ENCODE measurements at regions not wholly inside any gene's neighbourhood (a gene's known extent, or its start where the extent isn't known, plus 50 kb on each side); places are given as distances from the start of the nearest gene placed in this dataset.

- H3K9ac ChIP-seq (ENCODE audit: insufficient read depth, low read depth, low read length): no peak overlapping the region
- no peak overlapping the region for H3K4me3 ChIP-seq (replicated peaks in 1 of 3; ENCODE audit: insufficient read depth in 1 of 3, low read depth in 2 of 3, low read length in 3 of 3)
- intact Hi-C loops (cut with micrococcal nuclease; ENCODE audit: unreplicated experiment): no loop called here
- TF ChIP-seq ZNF512 (CRISPR knock-in tag; IDR thresholded peaks at IDR 0.05): no peak
- no peak for TF ChIP-seq PPARG (CRISPR knock-in tag; conservative IDR thresholded peaks at IDR 0.05)
- no peak for TF ChIP-seq ERF (CRISPR knock-in tag; IDR thresholded peaks at IDR 0.05)
- TF ChIP-seq MAFF (IDR thresholded peaks at IDR 0.05; ENCODE audit: low read depth, low read length): no peak
- TF ChIP-seq ZNF224 (CRISPR knock-in tag; IDR thresholded peaks at IDR 0.05): no peak
- TF ChIP-seq PBX3 (CRISPR knock-in tag; IDR thresholded peaks at IDR 0.05; ENCODE audit: borderline replicate concordance): no peak
- no peak for TF ChIP-seq FOXO1 (CRISPR knock-in tag; IDR thresholded peaks at IDR 0.05)
- no peak for TF ChIP-seq TCF7 (IDR thresholded peaks at IDR 0.05; ENCODE audit: low read depth)
- TF ChIP-seq ZNF333 (CRISPR knock-in tag; IDR thresholded peaks at IDR 0.05; ENCODE audit: borderline replicate concordance): no peak
- no peak for TF ChIP-seq POLR2G (IDR thresholded peaks at IDR 0.05; ENCODE audit: low read depth, low read length)
- no peak for TF ChIP-seq HNRNPK (IDR thresholded peaks at IDR 0.05; ENCODE audit: low read depth, low read length, poor library complexity, severe bottlenecking)
- no peak for TF ChIP-seq RNF2 (conservative IDR thresholded peaks at IDR 0.05; ENCODE audit: low read depth)
- TF ChIP-seq ZNF747 (CRISPR knock-in tag; IDR thresholded peaks at IDR 0.05; ENCODE audit: borderline replicate concordance): no peak
- no peak for TF ChIP-seq ZNF296 (CRISPR knock-in tag; conservative IDR thresholded peaks at IDR 0.05)
- no peak for TF ChIP-seq BRF2 (CRISPR knock-in tag; IDR thresholded peaks at IDR 0.05)
- TF ChIP-seq SATB2 (CRISPR knock-in tag; IDR thresholded peaks at IDR 0.05): no peak
- no peak for TF ChIP-seq CENPBD1 (CRISPR knock-in tag; IDR thresholded peaks at IDR 0.05; ENCODE audit: borderline replicate concordance, low read depth)
- FAIRE-seq (no peak), DNase-seq (ENCODE audit: low spot score) (no peak), ATAC-seq (no peak)
- no peaks in the 10 kb centered on the region for H3K9me3 ChIP-seq (ENCODE audit: low read length)
- H3K4me1 ChIP-seq (ENCODE audit: insufficient read depth, low read length): no peaks in the 10 kb centered on the region
- ChIA-PET POLR2A (no interaction called here), CTCF (ENCODE audit: low intra/inter-chr PET ratio, low total read pairs) (no interaction called here)
- in situ Hi-C loops (cut with HindIII; ENCODE audit: extremely low pct_ligation_motif_present, low pct_unique_long_range_greater_than_20kb): no loop called here
- no peaks in the 10 kb centered on the region for H3K36me3 ChIP-seq (replicated peaks in 1 of 2; ENCODE audit: control insufficient read depth in 1 of 2, insufficient read depth in 2 of 2, low read length in 2 of 2)
- H3K79me2 ChIP-seq (ENCODE audit: insufficient read depth, low read length): no peaks in the 10 kb centered on the region
- H3K27ac ChIP-seq (ENCODE audit: extremely low read length, insufficient read depth, low read length): no peak overlapping the region
- no peak overlapping the region for H3K4me2 ChIP-seq (ENCODE audit: low read depth, low read length)
- BruUV-seq (replicated peaks): no TSS peak
- H3K27me3 ChIP-seq (ENCODE audit: control insufficient read depth in 1 of 2, insufficient read depth in 2 of 2, low read length in 2 of 2): no peaks in the 10 kb centered on the region; a peak in 1 of 5 replicates
- no peak overlapping the region for H2AFZ ChIP-seq (ENCODE audit: low read length)
- no peaks in the 10 kb centered on the region for H4K20me1 ChIP-seq (ENCODE audit: insufficient read depth, low read length)
- 8% methylated on average over 2 of the region's 2 CpGs for WGBS (ENCODE audit: low lambda C conversion rate)
These were observed 138.5 kb upstream of the SRRM4 start for GRCh38 chr12:118842866-118843265.
